ENCODE measurements at regions not wholly inside any gene's neighbourhood (a gene's known extent, or its start where the extent isn't known, plus 50 kb on each side); places are given as distances from the start of the nearest gene placed in this dataset.

DNA sequence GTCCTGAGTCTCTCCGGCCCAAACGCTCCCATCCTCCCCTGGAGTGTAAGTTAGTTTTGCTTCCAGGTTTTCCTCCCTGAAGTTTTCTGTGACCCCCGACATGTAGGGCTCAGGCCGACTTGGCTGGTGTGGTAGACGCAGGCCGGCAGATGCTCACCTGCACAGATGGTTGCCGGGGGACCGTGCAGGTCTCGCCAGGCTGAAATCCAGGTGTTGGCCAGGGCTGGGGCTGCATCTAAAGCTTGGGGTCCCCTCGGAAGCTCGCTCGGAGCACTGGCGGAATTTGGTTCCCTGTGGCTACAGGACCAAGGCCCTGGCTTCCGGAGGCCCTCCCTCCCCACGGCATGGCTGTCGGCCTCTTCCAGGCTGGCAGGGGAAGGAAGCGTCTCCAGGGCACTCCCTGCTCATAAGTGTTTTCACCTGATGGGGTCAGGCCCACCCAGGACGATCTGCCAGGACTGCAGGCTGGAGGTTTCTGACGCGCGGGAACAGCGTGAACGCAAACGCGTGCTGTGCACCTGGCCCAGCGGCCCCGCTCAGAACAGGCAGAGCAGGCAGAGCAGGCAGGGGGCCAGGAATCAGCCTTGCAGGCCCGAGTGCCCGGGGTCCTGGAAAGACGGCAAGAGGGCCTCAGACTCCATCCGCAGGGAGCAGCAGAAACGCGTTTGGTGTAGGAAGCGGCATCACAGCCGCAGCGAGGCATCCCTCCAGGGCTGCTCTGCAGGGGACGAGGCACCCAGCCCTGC lies 258.2 kb downstream of the BRD1 start:
- DNase-seq (ENCODE audit: low read depth, low spot score), result no peak

DNA sequence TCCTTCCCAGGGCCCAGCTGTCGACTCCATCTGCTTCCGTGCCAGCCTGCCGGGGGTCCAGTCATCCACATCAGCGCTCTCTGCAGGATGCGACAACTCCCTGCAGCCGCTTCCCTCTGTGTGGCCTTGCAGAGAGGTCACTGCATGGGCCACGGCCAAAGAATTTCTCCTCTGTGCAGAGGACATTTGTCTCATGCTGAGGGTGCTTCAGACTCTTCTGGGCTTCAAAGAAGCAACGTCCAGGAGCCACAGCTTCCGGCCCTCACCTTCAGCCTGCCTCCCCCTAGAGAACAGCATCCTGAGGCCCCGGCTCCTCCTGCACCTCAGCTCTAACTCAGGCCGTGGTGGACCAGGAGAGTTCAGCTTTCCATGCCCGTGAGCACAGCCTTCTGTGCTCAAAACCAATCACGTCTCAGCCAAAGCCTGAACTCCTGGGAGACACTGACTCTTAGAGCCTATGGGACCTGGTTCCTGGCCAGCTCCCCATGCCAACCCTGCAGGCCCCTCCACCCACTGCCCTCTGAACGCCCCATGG lies 258.9 kb downstream of the BRD1 start:
- no peak for DNase-seq (ENCODE audit: low read depth, low spot score)

DNA sequence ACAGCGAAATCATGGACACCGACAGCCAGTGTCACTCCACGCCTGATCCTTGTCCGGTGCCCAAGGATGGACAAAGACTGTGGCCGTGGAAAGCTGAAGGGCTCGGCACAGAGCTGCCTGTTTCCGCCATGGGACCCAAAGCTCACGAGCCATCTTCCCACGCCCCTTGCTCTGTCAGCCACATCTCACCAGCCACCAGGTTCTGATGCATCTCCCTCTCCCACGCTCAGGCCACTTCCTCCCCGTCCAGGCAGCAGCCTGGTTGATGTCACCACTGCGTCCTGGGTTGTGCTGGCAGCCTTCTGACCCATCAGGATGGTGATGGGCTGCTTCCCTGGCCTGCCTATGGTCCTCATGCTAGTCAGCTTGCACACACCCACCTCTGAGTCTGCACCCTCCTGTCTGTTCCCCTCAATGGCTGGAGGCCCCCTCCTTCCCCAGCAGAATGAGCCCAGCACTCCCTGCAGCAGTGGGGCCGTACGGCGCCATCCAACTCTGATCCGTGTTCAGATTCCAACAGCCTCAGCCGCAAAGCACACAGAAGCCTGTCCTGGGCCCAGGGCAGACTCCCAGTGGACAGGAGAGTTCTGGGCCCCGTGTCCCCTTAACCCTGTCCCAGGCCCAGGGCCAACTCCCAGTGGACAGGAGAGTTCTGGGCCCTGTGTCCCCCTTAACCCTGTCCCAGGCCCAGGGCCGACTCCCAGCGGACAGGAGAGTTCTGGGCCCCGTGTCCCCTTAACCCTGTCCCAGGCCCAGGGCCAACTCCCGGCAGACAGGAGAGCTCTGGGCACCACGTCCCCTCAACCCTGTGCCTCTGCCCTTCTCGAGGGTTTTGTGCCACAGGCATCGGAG lies 259.5 kb downstream of the BRD1 start:
- DNase-seq (ENCODE audit: low read depth, low spot score), result no peak

DNA sequence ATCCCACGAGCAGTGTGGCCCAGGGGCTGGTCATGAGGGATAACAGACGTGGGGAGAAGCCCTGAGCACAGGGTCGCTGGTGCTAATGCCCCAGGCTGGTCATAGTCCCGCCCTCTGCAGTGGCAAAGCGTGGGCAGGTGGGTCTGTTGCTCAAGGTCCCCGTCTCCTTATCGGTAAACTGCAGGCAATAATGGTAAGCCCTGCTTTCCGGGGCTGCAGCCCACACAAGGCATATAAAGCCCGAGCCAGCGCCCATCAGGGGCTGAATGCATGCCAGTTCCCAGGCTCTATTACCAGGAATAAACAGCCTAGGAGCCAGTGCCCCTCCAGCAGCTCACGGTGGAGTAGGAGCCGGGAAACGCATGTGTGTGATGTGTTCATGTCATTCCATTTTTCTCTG lies 261.0 kb downstream of the BRD1 start:
- no peak for DNase-seq (ENCODE audit: low read depth, low spot score)

DNA sequence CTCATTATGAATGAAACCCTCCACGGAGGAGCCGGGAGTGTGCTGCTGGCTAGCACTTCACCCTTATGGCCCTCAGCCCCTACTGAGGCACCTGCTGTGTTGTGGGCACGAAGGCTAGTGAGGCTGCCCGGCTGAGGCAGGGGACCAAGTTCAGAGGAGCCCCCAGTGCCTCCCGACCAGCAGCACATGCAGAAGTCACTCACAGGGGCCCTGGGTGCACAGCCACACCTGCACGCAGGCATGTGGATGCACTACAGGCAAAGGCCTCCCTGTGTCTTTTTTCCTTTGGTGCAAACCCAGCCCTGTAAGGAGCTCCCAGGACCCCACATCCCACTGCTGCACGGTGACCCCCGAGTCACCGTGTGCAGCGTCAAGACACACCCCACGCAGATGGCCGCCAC lies 261.5 kb downstream of the BRD1 start:
- DNase-seq (ENCODE audit: low read depth, low spot score), result no peak

DNA sequence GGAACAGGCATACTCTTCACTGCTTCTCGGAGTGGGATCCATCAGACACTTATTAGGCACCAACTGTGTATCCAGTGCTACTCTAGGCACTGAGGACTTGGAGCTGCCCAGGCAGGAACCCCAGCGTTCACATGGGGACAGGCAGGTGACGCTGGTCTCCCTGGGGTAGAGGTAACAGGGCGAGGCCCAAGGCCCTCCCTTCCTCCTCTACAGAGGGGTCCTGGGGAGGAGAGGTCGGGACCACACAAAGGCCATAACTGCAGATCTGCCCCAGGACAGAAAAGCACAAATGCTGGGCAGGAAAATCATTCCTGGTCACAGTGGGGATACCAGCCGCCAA lies 262.2 kb downstream of the BRD1 start:
- DNase-seq (ENCODE audit: low read depth, low spot score), result no peak

DNA sequence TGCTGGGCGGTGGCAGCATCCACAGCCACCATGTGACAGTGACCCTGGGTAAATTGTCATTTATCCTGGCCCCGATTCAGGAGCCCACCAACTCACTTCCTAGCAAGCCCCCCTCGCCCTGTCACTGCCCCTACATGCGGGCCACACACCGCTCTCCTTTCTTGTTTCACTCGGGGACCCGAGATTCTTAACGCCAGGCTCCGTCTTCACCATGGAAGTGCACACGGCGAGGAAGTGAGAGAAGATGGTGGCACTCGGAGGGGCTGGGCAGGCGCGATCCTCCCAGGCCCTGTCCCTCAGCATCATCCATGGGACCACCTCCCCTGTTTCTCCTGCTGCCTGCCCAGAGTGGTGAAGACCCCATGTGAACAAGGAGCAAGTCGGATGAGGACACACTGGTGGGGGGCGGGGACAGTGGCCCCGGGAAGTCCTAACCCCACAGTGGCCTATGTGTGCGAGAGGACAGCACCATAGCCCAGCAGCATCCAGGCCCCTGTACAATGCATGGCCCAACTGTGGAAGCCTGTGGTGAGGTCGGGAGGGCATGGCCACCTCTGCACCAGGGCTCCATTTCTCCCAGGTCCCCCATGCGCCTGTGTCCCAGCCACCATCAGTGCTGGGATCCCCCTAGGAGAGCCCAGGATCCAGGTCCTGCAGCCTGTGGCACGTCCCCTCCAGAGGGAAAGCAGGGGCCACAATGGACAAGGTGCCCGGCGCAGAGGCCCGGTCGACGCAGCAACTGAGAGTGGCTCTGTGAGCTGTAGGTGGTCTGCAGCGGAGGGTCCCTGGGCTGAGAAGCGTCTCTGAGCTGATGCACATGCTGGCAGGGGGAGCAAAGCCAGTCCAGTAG lies 262.8 kb downstream of the BRD1 start:
- DNase-seq (ENCODE audit: low read depth, low spot score), result no peak

DNA sequence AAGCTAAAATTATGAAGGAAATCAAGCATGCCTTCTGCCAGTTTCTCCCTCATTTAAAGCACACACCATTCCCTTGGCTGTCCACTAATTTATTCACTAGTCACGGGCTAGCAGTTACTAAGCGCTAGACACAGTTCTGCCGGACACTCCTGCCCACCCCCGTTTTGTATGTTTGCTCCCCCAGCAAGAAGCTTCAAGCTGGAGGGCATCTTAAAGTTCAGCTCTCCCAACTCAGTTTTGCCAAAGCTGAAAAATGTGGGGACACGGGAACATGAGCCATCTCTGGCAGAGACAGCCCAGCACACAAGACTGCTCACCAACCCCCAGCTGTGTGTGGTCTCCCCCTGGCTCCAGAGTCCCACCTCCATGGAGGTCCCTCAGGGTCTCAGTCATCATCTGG lies 263.6 kb downstream of the BRD1 start:
- no peak for DNase-seq (ENCODE audit: low read depth, low spot score)

DNA sequence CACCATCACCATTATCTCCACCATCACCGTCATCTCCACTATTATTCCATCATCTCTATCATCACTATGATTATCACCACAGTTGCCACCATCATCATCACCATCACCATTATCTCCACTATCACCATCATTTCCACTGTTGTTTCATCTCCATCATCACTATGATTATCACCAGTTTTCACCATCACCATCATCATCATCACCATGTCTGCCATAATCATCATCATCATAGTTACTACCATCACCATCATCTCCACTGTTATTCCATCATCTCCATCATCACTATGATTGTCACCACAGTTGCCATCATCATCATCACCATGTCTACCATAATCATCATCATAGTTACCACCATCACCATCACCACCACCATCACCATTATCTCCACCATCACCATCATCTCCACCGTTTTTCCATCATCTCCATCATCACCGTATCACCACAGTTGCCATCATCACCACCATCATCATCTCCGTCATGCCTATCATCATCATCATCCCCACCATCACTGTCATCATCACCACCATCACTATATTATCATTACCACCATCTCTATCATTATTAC lies 264.9 kb downstream of the BRD1 start:
- DNase-seq (ENCODE audit: low read depth, low spot score), result no peak

DNA sequence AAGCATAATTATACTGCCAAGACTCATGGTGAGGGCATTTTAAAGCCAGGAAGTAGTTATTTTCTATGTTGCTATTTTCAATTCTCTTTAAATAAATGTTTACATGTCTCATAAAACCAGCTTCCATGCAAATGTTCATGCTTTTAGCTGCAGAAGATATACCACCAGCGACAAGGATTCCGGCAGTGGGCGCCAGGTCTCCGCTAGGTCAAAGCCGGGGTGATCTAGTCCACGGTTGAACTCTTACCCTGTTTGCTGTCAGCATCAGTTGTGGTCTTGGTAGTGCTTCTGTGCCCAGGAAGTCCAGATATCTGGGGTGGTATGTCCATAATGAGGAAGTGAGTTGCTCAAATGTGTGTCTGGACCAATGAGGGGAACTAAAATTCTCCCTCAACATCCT lies 265.7 kb downstream of the BRD1 start:
- no peak for DNase-seq (ENCODE audit: low read depth, low spot score)

DNA sequence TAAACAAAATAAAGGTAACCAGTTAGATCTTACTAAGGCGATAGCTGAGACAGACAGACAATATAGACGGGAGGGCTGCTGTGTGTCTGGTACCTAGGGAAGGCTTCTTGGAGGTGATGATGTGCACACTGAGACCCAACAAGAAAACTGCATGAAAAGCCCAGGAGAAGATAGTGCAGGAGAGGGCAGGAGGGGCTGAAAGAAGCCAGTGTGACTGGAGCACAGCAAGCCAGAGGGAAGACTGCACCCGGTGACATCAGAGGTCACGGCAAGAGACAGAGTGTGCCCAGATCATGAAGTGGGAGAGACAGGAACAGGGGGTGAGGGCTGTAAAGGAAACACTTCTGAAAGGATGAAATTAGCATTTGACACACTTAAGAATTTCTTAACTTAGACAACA lies 266.3 kb downstream of the BRD1 start:
- no peak for DNase-seq (ENCODE audit: low read depth, low spot score)

DNA sequence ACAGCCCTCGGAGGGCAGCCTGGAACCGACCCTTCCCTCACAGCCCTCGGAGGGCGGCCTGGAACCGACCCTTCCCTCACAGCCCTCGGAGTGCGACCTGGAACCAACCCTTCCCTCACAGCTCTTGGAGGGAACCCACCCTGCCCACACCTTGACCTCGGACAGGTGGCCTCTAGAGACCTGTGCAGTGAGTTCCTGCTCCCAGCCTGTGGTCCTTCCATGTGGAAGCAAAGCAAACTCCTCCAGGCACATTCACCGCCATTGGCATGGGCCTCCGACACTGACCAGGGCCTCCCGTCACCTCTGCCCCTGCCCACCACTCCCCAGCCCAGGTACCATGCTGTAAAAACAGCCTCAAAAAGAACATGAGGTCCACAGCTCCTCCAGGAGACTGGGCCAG lies 272.1 kb downstream of the BRD1 start:
- no peak for DNase-seq (ENCODE audit: low read depth, low spot score)

DNA sequence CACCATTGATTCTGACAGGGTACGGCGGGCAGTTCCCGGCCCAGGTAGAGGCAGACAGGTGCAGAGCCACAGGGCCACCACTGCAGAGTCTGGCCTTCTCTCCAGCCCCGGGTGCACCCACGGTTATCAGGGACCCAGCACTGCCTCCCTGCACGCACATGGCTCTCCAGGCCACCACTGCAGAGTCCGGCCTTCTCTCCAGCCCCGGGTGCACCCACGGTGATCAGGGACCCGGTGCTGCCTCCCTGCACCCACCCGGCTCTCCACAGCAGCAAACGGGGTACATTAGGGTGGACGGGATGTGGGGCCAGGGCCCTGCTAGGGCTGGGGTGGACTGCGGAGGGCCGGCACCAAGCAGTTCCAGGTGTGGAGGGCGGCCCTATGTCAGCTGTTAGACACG lies 272.9 kb downstream of the BRD1 start:
- DNase-seq (ENCODE audit: low read depth, low spot score), result no peak

DNA sequence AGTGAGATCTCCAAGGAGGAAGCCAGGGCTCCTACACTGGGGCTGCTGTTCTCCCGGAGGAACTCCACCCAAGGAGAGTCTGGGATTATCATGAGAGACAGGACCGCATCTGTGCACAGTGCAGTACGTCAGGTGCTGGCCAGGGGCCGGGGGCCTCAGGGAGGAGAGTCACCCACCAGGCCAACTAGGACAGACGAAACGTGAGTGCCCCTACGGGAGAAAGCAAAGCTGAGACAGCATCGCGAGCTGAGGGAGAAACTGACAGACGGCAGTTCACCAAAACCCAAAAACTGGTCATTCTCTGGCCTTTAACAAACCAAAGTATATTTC lies 273.4 kb downstream of the BRD1 start:
- no peak for DNase-seq (ENCODE audit: low read depth, low spot score)

DNA sequence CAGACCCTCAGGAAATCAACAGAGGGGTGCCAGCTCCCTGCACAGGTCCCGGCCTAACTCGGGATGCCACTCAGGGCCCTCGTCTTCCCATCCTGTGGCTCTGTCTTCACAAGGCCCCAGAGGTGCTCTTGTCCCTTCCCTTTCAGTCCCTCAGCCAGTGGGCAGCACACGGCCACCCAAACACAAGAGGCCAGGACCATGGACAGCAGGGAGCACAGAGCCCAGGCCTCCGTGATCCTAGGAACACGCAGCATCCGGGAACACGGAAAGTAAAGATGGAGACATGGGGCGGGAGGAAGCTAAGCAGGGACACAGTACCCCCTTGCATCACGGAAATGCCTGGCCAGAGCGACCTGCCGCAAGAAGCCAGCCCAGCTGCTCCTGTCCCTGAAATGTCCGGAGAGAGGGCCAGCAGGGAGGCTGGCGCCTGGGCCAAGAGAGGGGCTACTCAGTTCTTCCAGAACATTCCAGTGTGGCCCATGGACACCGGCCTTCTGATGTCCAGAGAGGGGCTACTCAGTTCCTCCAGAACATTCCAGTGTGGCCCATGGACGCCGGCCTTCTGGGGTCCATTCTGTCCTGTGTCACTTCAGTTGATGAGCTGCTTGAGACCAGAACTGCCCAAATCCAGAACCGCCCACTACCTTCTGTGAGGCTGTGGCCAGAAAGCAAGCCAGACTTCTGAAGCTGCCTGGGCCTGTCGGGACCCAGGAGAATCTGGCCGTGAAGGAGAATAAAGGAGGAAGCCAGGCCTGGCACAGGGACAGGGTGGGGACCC lies 274.0 kb downstream of the BRD1 start:
- DNase-seq (ENCODE audit: low read depth, low spot score), result no peak

DNA sequence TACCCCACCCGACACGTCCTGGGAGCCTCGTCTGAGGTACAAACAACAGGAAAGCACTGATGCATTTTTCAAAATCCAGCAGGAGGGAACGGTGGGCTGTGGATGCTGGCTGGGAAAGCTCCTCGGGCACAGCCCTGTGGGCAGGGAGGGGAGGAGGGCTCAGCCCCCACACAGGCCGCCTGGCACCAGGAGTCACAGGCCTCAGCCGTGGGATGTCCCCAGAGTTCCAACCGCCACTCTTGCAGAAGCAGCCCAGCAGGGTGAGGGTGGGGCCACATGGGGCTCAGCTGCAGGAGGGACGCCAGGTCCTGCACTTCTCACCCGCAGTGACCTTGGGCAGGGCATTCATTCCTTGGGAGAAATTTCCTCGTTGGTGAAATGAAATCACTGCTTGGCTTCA lies 274.6 kb downstream of the BRD1 start:
- no peak for DNase-seq (ENCODE audit: low read depth, low spot score)

DNA sequence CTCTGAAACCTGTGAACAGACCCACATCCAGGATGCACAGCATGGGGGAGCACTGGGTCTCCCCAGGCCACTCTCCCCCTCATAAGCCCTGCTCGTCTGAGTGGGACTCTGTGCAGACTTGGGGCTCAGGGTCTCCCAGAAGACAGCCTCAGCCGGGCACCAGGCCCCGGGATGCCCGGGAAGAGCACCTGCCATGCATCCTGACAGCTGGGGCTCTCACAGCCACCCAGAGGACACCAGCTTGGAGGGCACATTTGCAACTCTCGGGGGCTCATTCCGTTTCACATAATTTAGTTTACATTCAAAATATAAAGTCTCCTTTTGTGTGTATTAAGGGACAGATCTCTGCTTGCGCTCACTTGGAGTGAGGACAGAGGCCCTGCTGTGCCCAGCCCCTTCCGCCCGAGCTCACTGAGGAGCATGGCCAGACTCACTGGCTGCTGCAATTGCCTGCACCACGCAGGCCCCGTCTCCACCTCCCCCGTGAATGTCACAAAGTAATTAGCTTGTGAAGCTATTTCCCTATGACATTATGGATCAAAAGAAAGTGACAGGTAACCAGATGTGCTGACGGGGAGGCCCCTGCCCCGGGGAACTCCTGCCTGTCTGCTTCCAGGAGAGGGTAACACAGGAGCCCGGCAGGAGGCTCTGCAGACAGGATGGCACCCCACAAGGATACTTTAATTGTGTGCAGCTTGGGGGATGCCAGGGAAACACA lies 275.6 kb downstream of the BRD1 start:
- no peak for DNase-seq (ENCODE audit: low read depth, low spot score)

DNA sequence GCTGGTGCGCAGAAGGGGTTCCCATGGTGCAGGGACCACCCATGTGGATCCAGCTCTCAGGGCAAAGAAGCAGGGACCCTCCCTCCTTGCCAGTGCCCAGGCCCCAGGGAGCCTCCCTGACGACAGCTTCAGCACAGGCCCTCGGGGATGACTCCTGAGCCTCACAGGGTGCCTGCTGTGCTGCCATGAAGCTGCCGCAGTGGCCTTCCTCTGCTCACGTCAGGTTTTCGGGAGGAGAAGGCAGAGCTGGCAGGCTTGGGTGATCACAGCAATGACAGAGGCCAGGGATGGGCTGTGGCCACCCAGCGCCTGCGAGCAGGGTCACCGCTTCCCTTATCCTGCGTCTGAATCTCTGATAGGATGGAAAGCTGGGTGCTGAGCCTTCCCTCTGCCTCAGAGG lies 276.2 kb downstream of the BRD1 start:
- no peak for DNase-seq (ENCODE audit: low read depth, low spot score)

DNA sequence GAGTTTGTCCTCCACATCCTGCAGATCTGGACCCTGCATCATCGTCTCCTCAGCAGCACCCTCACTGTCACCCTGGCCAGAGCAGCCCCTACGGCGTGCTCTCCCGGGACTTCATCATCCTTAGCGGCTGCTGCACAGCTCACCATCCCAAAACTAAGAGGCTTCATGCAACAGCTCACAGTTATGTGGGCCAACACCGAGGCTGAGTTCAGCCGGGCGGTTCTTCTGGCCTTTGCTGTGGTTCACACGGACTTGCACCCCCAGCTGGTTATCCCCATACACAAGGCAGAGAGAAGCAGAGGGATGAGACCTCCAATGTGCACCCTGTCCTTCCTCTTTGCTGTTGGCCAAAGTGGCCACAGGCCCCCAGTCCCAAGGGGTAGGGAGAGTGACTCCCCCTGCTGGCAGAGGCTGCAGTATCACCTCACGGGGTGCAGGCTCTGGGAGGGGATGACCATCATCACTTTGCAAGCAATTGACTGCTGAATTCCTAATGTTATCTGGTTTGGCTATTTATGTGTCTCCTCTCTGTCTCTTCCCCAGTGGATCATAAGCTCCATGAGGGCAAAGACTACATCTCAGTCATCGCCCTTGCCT lies 276.8 kb downstream of the BRD1 start:
- no peak for DNase-seq (ENCODE audit: low read depth, low spot score)

DNA sequence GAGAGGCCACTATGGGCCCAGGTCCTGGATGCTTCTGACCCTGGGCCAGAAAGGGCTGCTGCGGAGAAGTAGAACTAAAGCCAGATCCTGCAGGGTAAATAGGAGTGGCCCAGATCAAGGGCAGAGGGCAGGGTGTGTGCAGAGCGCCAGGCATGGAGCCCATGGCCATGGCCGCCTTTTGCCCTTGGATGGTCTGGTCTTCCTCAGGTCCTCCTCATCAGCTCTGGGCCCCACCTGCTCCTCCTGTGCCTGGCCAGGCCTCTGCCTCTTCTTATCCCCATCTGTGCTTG lies 277.6 kb downstream of the BRD1 start:
- no peak for DNase-seq (ENCODE audit: low read depth, low spot score)
